ENCODE measurements at regions not wholly inside any gene's neighbourhood (a gene's known extent, or its start where the extent isn't known, plus 50 kb on each side); places are given as distances from the start of the nearest gene placed in this dataset.

DNA sequence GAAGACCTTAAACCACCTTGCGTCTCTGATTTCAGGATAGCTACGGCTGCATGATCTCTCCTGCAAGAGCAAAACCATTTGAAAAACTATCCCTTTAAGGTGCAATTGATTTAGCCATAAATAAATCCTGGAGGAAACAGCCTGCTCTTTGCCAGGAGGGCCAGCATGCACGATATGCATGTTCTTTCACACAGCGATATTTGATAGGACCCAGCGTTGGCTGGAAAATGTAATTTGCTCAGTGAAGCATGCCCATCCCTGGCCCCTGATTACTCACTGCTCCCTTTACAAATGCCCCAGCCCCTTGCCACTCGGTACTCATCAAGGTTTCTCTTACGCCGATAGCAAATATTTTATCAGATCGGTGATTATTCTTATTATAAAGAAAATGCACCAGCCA lies 315.4 kb downstream of the CDH2 start:
- H3K27ac ChIP-seq, result no peak overlapping the region
- TF ChIP-seq CTCF (IDR thresholded peaks at IDR 0.05), result no peak
- DNase-seq, result no peak
- no peak overlapping the region for H3K4me3 ChIP-seq
- intact Hi-C loops (cut with DNase I), result no loop called here
- H3K27me3 ChIP-seq, result no peaks in the 10 kb centered on the region
- H3K36me3 ChIP-seq, result no peaks in the 10 kb centered on the region
- peaks cover 0 to 2% of the 10 kb centered on the region in 2 donors for H3K9me3 ChIP-seq
- ATAC-seq, result no peak
- no peaks in the 10 kb centered on the region for H3K4me1 ChIP-seq

DNA sequence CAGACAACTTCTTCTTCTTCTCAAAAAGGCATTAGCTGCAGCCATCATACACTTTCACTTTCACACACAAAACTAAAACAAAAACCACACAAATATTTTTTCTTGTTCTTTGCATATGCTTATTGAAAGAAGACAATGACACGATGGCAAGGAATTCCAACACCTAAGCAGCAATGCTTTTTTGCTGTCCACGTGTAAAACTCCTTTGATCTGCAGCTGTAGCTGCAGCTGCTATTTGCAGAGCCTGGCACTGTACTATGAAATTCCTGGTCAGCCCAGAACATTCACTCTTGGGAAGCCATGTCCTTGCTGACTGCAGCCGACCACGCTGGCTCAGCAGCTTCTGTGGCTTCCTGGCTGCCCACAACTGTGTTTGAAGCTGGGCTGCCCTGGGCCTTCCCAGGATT lies 316.2 kb downstream of the CDH2 start:
- no peak overlapping the region for H3K27ac ChIP-seq
- no peaks in the 10 kb centered on the region for H3K4me1 ChIP-seq
- H3K36me3 ChIP-seq, result no peaks in the 10 kb centered on the region
- no peak for DNase-seq
- peaks cover 0 to 2% of the 10 kb centered on the region in 2 donors for H3K9me3 ChIP-seq
- TF ChIP-seq CTCF (IDR thresholded peaks at IDR 0.05), result no peak
- intact Hi-C loops (cut with DNase I), result no loop called here
- H3K4me3 ChIP-seq, result no peak overlapping the region
- ATAC-seq, result no peak
- H3K27me3 ChIP-seq, result no peaks in the 10 kb centered on the region

GRCh38 chr18:27860011-27860410 lies 316.9 kb downstream of the CDH2 start:
- Histone ChIP-seq H3K27ac (no peak overlapping the region), H3K4me3 (no peak overlapping the region), H3K4me1 (no peaks in the 10 kb centered on the region), H3K9me3 (peaks cover 0 to 2% of the 10 kb centered on the region in 2 donors), H3K27me3 (no peaks in the 10 kb centered on the region), H3K36me3 (no peaks in the 10 kb centered on the region)
- no peak for DNase-seq
- no peak for ATAC-seq
- no peak for TF ChIP-seq CTCF (IDR thresholded peaks at IDR 0.05)
- intact Hi-C loops (cut with DNase I), result no loop called here

- DNase-seq (no peak), ATAC-seq (no peak)
- Histone ChIP-seq H3K36me3 (no peaks in the 10 kb centered on the region), H3K9me3 (peaks cover 0 to 9% of the 10 kb centered on the region in 2 donors), H3K4me3 (no peak overlapping the region), H3K27me3 (no peaks in the 10 kb centered on the region), H3K4me1 (no peaks in the 10 kb centered on the region), H3K27ac (no peak overlapping the region)
- intact Hi-C loops (cut with DNase I), result no loop called here
- no peak for TF ChIP-seq CTCF (IDR thresholded peaks at IDR 0.05)
These were observed 320.1 kb downstream of the CDH2 start for GRCh38 chr18:27856820-27857219.

- Histone ChIP-seq H3K27ac (no peak overlapping the region), H3K4me1 (no peaks in the 10 kb centered on the region), H3K36me3 (no peaks in the 10 kb centered on the region), H3K27me3 (no peaks in the 10 kb centered on the region), H3K9me3 (peaks cover 0 to 9% of the 10 kb centered on the region in 2 donors), H3K4me3 (no peak overlapping the region)
- ATAC-seq, result no peak
- no peak for TF ChIP-seq CTCF (IDR thresholded peaks at IDR 0.05)
- no peak for DNase-seq
- intact Hi-C loops (cut with DNase I), result no loop called here
These were observed 321.4 kb downstream of the CDH2 start for GRCh38 chr18:27855486-27855885.

Data from left lung (tissue), 4 donors.